ENCODE measurements at regions not wholly inside any gene's neighbourhood (a gene's known extent, or its start where the extent isn't known, plus 50 kb on each side); places are given as distances from the start of the nearest gene placed in this dataset.
"Not testable (repeated sequence)": the region's sequence is repeated elsewhere in the genome, so short reads cannot be mapped to it uniquely, and the experiment has no call there.

- TF ChIP-seq, protein P1, sequence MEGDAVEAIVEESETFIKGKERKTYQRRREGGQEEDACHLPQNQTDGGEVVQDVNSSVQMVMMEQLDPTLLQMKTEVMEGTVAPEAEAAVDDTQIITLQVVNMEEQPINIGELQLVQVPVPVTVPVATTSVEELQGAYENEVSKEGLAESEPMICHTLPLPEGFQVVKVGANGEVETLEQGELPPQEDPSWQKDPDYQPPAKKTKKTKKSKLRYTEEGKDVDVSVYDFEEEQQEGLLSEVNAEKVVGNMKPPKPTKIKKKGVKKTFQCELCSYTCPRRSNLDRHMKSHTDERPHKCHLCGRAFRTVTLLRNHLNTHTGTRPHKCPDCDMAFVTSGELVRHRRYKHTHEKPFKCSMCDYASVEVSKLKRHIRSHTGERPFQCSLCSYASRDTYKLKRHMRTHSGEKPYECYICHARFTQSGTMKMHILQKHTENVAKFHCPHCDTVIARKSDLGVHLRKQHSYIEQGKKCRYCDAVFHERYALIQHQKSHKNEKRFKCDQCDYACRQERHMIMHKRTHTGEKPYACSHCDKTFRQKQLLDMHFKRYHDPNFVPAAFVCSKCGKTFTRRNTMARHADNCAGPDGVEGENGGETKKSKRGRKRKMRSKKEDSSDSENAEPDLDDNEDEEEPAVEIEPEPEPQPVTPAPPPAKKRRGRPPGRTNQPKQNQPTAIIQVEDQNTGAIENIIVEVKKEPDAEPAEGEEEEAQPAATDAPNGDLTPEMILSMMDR (IDR thresholded peaks at IDR 0.05), result not testable (repeated sequence)
- not testable (repeated sequence) for TF ChIP-seq POLR2A, EP300 (IDR thresholded peaks at IDR 0.05)
Observed at GRCh38 chr18:60239024-60239710, 133.4 kb downstream of the MC4R start.

Data from tibial nerve (tissue), 4 donors.